ENCODE measurements at regions not wholly inside any gene's neighbourhood (a gene's known extent, or its start where the extent isn't known, plus 50 kb on each side); places are given as distances from the start of the nearest gene placed in this dataset.
"Not testable (repeated sequence)": the region's sequence is repeated elsewhere in the genome, so short reads cannot be mapped to it uniquely, and the experiment has no call there.

GRCh38 chr21:19392390-19392789 is 988.8 kb upstream of the TMPRSS15 start:
- no peak for DNase-seq (ENCODE audit: low spot score)

DNA sequence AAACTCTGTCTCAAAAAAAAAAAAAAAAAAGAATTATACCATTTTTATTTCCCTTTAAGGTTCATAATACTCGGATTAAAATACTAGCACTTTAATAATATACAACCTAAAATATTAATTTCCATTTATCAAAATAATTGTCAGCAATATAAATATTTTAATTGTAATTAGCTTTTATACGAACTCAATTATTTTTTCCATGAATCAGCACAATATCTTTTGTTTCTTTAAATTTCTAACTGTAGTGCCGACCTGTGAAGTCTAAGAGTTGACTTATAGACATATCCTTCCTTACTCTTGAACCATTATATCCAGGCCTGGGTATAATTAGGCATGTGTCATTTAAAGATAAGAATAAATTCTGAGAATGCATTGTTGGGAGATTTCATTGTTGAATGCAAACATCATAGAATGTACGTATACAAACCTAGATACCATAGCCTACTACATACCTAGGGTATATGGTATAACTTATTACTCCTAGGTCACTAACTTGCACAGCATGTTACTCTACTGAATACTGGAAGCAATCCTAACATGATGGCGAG is 996.7 kb upstream of the TMPRSS15 start:
- no peak for DNase-seq (ENCODE audit: low spot score)

GRCh38 chr21:19402870-19403269 is 999.3 kb upstream of the TMPRSS15 start:
- DNase-seq (ENCODE audit: low spot score), result no peak

- DNase-seq (ENCODE audit: low spot score), result no peak
These were observed 1001.7 kb upstream of the TMPRSS15 start for GRCh38 chr21:19405326-19405725.

GRCh38 chr21:19420565-19420964 is 1017.0 kb upstream of the TMPRSS15 start:
- DNase-seq (ENCODE audit: low spot score), result no peak

- DNase-seq (ENCODE audit: low spot score), result no peak
These were observed 1030.0 kb upstream of the TMPRSS15 start for GRCh38 chr21:19433623-19434022.

GRCh38 chr21:19440792-19441655 is 1037.4 kb upstream of the TMPRSS15 start:
- DNase-seq (ENCODE audit: low spot score), result no peak

- no peak for DNase-seq (ENCODE audit: low spot score)
These were observed 1054.7 kb upstream of the TMPRSS15 start for GRCh38 chr21:19458295-19458694.

DNA sequence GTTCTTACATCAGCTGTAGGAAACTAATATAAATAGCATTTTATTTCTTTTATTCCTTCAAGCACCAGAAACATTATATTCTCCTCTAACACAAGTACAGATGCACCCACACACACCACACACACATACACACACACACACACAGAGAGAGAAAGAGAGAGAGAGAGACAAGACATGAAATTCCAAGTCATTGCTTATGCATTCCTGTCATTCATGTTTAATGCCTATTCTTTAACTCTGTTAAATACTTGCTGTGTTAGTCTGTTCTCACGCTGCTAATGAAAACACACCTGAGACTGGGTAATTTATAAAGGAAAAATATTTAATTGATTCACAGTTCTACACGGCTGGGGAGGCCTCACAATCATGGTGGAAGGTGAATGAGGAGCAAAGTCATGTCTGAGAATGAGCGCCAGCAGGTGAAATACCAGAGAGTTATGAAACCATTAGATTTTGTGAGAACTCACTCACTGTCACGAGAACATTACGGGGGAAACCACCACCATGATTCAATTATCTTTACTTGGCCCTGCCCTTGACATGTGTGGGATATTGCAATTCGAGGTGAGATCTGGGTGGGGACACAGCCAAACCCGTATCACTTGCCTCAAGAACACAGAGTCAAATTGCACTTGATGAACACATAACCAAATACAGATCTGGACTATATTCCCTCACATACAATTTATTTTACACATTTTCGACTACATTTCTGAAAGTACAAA is 1058.1 kb upstream of the TMPRSS15 start:
- DNase-seq (ENCODE audit: low spot score), result no peak

- DNase-seq (ENCODE audit: low spot score), result no peak
These were observed 1060.4 kb upstream of the TMPRSS15 start for GRCh38 chr21:19463966-19464365.

- DNase-seq (ENCODE audit: low spot score), result no peak
These were observed 1065.6 kb upstream of the TMPRSS15 start for GRCh38 chr21:19468991-19469715.

GRCh38 chr21:19475525-19475924 is 1071.9 kb upstream of the TMPRSS15 start:
- DNase-seq (ENCODE audit: low spot score), result no peak

DNA sequence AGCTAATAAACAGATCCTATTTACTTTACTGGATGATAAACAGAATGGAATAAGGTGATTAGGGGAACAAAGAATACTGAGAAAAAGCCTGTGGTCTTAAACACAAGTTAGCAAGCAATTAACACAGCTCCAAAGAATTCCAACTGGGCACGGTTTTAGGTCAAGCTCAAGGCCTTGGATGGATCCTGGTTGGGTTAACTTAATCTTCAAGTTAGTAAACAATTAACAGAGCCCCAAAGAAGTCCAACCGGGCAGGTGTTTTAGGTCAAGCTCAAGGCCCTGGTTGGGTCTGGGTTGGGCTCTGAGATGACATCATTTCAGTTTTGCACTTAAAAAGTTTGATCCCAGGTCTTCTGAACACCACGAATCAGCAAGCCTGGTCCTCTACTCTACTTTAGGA is 1086.3 kb upstream of the TMPRSS15 start:
- no peak for DNase-seq (ENCODE audit: low spot score)

GRCh38 chr21:19490481-19490880 is 1086.9 kb upstream of the TMPRSS15 start:
- no peak for DNase-seq (ENCODE audit: low spot score)

GRCh38 chr21:19493437-19494241 is 1090.1 kb upstream of the TMPRSS15 start:
- DNase-seq (ENCODE audit: low spot score), result not testable (repeated sequence)

- no peak for DNase-seq (ENCODE audit: low spot score)
These were observed 1097.5 kb upstream of the TMPRSS15 start for GRCh38 chr21:19501115-19501514.

DNA sequence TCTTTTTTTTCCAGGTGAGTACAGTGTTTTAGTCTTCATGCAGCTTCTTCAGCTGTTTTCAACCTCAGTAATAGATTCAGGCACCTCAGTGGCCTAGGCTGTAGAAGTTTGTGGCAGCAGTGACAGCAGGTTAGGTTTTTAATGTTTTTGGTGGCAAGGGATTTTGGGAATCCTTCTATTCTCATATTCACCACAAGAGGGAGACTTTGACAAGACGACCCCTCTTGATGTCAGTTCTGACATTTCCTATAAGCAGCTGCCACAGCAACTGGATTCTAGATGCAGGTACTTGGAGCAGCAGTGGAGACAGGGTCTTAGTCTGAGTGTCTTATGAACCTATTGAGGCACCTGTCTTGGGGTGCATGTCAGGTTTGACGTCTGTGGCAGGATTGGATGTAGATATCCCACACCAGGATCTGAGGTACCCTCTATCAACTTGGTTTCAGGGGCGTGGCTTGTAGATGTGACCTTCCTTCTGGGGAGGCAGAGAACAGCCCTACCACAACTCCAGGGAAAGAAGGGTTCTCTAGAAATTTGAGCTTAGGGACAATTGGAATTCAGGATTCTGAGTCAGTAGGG is 1104.2 kb upstream of the TMPRSS15 start:
- no peak for DNase-seq (ENCODE audit: low spot score)

DNA sequence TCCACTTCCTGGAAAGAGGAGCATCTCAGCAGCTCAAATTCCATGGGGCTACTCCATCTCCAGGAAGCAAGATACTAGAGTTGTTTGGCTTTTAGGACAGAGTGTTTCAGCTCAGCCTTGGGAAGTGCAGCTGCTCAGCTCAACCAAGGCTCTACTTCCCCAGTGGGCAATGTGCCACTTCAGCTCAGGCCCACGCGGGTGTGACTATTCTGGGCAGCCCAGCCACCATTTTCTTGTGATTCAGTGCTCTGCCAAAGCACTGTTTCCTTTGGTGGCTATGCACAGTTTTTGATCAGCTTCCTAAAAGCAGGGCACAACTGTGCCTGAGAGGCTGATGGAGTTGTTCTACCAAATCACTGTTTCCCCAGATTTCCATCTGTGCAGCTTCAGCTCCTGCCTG is 1104.9 kb upstream of the TMPRSS15 start:
- DNase-seq (ENCODE audit: low spot score), result no peak

DNA sequence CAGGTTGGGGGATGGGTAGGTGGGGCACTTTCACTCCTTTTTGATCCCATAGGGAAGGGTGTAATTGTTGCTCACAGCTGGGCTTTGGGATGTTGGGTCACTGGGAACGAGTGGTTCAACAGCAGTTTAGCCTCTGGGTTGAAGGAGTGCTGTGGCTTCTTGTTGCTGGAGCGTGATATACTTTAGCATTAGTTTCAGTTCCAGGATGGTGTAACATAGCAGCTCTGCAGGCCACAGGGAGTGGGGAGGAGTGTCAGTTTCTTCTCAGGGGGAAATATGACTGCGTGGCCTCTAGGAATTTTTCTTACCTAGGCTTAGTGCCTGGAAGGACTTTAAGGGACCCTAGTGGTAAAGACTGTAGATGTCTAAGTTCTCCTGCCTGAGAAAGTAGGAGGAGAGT is 1105.3 kb upstream of the TMPRSS15 start:
- no peak for DNase-seq (ENCODE audit: low spot score)

GRCh38 chr21:19510057-19510456 is 1106.5 kb upstream of the TMPRSS15 start:
- DNase-seq (ENCODE audit: low spot score), result no peak

- DNase-seq (ENCODE audit: low spot score), result no peak
These were observed 1107.1 kb upstream of the TMPRSS15 start for GRCh38 chr21:19510653-19511052.
